GM21576 (cell line): ENCODE measurements at regions not wholly inside any gene's neighbourhood (a gene's known extent, or its start where the extent isn't known, plus 50 kb on each side); places are given as distances from the start of the nearest gene placed in this dataset.

ENCODE experiments used
- ATAC-seq: cut with Tn5 transposase; IDR thresholded peaks from one replicate; pipeline ENCODE4 v1.9.1; 2021; ENCODE audit warnings: mild to moderate bottlenecking, moderate library complexity; ENCODE audit not compliant: unreplicated experiment

DNA sequence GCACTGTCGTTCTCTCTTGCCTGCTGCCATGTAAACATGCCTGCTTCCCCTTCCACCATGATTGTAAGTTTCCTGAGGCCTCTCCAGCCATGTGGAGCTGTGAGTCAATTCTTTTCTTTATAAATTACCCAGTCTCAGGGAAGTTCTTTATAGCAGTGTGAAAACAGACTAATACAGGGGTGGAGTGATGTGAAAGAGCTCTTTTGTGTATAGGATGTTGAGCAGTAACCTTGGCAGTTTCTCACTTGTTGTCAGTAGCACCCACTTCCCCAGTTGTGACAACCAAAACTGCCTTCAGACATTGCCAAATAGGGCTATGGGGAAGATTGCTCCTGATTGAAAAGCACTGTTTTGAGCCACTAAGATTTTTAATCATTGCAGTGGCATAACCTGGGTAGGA, 552.2 kb upstream of the ZNF462 start:
- no peak for ATAC-seq

GRCh38 chr9:106312906-106313305, 550.1 kb upstream of the ZNF462 start:
- ATAC-seq = no peak

DNA sequence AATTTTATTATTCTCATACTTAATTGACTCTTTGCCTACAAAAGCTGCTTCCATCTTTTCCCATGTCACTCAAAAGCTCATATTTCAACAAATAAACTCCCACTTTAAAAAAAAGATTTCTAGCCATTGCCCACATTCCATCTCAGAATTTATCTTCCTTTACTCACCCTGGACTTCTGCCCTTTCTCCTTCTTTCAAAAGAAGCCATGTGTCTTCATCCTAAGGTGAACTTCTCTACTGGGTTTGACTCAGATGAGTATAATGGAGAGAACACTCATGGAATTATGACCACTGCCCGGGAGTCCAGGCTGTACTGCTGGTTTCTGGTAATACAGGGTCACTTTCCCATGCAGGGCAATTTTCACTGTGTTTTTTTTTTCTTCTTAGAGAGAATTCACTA, 548.5 kb upstream of the ZNF462 start:
- ATAC-seq = no peak

GRCh38 chr9:106321394-106322180, 541.4 kb upstream of the ZNF462 start:
- ATAC-seq = no peak

DNA sequence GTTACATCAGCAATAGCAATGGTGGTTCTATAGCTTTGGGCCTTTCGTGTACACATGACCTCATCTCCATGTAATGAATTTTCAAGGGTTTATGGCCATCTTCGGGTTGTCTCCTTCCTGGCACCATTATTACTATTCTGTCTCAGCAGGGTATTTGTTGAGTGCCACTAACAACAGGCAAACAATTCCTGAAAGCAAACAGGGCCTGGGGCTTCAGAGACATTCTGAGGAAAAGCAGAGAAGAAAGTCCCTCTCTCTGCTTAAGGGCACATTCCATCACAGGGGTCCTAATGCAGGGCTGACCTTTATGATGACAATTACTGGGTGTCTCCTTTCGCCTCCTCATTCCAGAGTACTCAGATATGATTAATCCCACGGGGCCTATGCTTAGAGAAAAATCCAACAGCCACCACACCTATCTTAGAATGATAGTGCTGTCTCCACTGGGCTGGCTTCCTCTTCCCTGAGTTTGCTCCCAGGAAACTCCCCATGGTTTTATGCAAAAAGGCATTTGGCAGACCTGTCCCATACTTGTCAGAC, 540.2 kb upstream of the ZNF462 start:
- no peak for ATAC-seq

GRCh38 chr9:106324053-106324585, 538.8 kb upstream of the ZNF462 start:
- no peak for ATAC-seq

DNA sequence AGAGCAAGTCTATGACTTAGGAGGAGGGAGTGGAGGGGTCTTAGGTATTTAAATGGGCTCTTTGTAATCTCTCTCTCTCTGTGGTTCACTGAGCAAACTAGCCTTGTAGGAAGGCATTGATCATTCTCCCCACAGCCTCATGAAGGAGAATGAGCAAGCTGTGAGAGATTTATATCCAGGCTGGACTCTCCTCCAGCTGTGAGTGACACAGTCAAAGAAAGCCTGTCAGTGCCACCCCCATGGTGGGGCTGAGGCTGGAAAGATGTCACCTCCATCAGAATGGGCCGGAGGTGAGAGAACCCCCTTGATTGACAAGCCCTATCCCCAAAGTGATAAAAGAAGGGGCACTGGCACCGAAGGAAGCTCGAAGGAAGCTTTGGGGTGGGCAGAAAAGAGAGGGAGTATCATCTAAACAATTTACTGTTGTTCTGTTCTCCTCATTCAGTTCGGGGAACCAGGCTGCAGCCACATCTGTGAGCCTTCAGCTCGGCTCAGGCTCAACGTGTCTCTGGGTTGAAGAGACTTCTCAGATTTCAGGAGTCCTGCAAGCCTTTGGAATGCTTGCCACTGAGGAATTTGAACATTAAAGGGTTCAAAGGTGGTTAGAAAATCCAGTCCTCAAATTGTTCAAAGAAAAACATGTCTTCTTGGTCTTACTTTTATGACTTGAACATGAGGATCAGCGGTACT, 538.2 kb upstream of the ZNF462 start:
- no peak for ATAC-seq

GRCh38 chr9:106326493-106326892, 536.5 kb upstream of the ZNF462 start:
- ATAC-seq = no peak

- ATAC-seq = no peak
Measured at GRCh38 chr9:106333481-106333880, 529.5 kb upstream of the ZNF462 start.

- ATAC-seq = no peak
Measured at GRCh38 chr9:106334081-106334480, 528.9 kb upstream of the ZNF462 start.

DNA sequence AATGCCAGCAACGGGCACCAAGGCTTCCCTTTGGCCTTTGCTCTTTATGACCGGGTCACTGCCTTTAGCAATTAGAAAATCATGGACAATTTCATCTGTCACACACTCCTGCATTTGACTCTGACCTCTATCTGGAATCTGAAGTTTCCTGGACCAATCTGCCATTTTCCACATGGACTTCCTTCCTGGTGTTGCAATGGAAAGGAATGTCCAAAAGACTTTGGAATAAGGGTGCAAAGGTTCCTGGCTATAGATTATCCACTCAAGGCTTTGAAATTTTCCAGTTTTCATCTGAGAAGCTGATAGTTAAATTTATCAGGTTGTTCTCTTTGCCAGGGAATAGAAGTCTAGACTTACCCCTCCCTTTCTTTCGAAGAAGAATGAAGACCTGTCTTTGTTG, 523.1 kb upstream of the ZNF462 start:
- no peak for ATAC-seq

- no peak for ATAC-seq
Measured at GRCh38 chr9:106350777-106351176, 512.2 kb upstream of the ZNF462 start.

DNA sequence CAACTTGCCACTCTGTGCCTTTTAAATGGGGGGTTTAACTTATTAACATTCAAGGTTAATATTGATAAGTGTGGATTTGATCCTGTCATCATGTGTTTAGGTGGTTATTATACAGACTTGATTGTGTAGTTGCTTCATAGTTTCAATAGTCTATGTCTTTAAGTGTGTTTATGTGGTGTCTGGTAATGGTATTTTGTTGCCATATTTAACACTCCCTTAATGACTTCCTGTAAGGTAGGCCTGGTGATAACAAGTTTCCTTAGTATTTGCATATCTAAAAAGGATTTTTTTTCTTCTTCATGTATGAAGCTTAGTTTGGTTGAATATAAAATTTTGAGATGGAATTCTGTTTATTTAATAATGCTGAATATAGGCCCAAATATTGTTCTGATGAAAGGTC, 506.0 kb upstream of the ZNF462 start:
- ATAC-seq = no peak

GRCh38 chr9:106358331-106358730, 504.6 kb upstream of the ZNF462 start:
- ATAC-seq = no peak

DNA sequence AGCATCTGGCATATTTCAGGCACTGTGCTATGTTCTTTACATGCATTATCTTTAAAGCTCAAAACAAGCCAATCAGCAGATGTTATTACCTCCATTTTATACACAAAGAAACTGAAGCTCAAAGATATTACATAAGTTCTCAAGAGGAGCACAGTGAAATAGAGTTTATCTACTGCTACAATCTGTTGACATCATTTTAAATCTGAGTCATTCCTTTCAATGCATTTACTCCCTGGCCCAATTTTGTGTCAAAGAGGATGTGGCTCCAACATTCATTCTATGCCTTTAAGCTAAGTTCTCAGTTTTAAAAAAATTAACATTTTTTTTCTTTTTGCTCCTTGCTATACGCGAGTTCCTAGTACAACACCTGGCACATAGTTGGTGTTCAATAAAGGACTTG, 486.3 kb upstream of the ZNF462 start:
- ATAC-seq = no peak

- ATAC-seq = no peak
Measured at GRCh38 chr9:106383072-106383471, 479.9 kb upstream of the ZNF462 start.

DNA sequence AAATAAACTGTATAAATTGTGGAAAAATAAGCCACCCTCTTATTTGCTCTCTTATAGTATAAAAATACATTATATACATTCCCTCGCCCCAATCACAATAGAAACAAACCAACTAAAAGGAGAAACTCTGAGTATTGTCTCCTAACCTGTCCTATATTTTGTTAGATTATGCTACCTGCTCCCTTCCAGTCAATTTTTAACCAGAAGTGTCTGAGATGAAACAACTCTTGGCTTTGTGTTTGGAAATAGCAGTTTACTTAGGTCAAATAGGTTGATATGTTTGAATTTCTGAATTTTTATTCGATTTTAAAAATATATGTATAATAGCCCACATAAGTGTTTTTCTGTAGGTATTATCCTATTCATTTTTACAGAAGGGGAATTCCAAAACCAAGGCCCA, 475.0 kb upstream of the ZNF462 start:
- ATAC-seq = no peak

GRCh38 chr9:106393226-106393625, 469.7 kb upstream of the ZNF462 start:
- ATAC-seq = no peak

DNA sequence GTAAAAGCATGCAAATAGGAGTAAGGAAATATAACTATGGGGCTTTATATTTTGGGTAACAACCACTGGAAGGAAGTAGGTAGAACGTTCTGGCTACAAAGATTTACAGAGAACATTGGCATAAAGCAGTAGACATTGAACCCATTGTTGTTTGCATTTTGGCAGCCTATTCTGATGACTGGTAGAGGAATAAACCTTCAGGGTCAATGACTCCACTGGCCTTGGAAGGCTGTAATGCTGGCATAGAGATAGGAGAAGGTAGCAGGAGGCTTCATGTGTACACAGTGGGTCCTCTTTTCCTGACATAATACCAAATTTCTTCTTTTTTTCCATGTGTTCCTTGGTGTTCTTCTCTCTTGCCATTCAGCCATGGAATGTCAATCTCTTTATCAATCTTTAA, 462.8 kb upstream of the ZNF462 start:
- no peak for ATAC-seq

DNA sequence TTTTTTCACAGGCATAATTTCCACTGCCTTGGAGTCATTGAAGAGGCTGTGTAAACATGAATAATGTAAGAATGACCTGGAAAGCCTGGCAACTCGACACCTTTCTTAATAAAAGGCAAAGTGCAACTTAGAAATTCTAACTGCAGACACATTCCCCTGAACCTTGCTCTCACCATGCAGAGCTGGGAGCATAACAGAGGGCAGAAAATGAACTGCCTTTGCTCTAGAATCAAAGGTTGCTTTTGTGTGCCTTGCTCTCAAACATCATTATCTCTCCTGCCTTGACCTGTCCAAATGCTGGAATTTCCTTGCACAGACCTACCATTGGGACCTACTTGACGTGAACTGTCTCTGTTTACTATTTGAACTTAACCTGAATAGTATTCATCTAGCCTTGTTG, 462.0 kb upstream of the ZNF462 start:
- no peak for ATAC-seq

- no peak for ATAC-seq
Measured at GRCh38 chr9:106403081-106403480, 459.9 kb upstream of the ZNF462 start.

- no peak for ATAC-seq
Measured at GRCh38 chr9:106404137-106404536, 458.8 kb upstream of the ZNF462 start.
